ENCODE measurements at regions not wholly inside any gene's neighbourhood (a gene's known extent, or its start where the extent isn't known, plus 50 kb on each side); places are given as distances from the start of the nearest gene placed in this dataset.

GRCh38 chr2:83072767-83073166 is 1386.3 kb downstream of the SUCLG1 start:
- H3K36me3 ChIP-seq: no peaks in the 10 kb centered on the region
- H3K4me3 ChIP-seq: no peak overlapping the region
- DNase-seq: no peak
- intact Hi-C loops (cut with micrococcal nuclease): no loop called here
- H3K9me3 ChIP-seq (replicated peaks): no peaks in the 10 kb centered on the region
- no peaks in the 10 kb centered on the region for H3K27me3 ChIP-seq (ENCODE audit: low read depth)
- no peak for TF ChIP-seq CTCF (IDR thresholded peaks at IDR 0.05; ENCODE audit: borderline replicate concordance)
- H3K27ac ChIP-seq (replicated peaks): no peak overlapping the region
- H3K4me1 ChIP-seq: no peaks in the 10 kb centered on the region

- no peak for TF ChIP-seq CTCF (IDR thresholded peaks at IDR 0.05; ENCODE audit: borderline replicate concordance)
- no peaks in the 10 kb centered on the region for H3K36me3 ChIP-seq
- H3K9me3 ChIP-seq (replicated peaks): no peaks in the 10 kb centered on the region
- intact Hi-C loops (cut with micrococcal nuclease): no loop called here
- no peak overlapping the region for H3K4me3 ChIP-seq
- no peaks in the 10 kb centered on the region for H3K27me3 ChIP-seq (ENCODE audit: low read depth)
- no peak overlapping the region for H3K27ac ChIP-seq (replicated peaks)
- H3K4me1 ChIP-seq: no peaks in the 10 kb centered on the region
- DNase-seq: no peak
These were observed 1387.2 kb downstream of the SUCLG1 start for GRCh38 chr2:83071914-83072313.

- Histone ChIP-seq H3K27ac (replicated peaks) (no peak overlapping the region), H3K4me1 (no peaks in the 10 kb centered on the region), H3K4me3 (no peak overlapping the region), H3K9me3 (replicated peaks) (no peaks in the 10 kb centered on the region), H3K36me3 (no peaks in the 10 kb centered on the region), H3K27me3 (ENCODE audit: low read depth) (no peaks in the 10 kb centered on the region)
- no peak for DNase-seq
- TF ChIP-seq CTCF (IDR thresholded peaks at IDR 0.05; ENCODE audit: borderline replicate concordance): no peak
- intact Hi-C loops (cut with micrococcal nuclease): no loop called here
These were observed 1387.7 kb downstream of the SUCLG1 start for GRCh38 chr2:83071352-83071751.

GRCh38 chr2:83069724-83070123 is 1389.4 kb downstream of the SUCLG1 start:
- DNase-seq: no peak
- no peaks in the 10 kb centered on the region for H3K4me1 ChIP-seq
- H3K27me3 ChIP-seq (ENCODE audit: low read depth): no peaks in the 10 kb centered on the region
- H3K4me3 ChIP-seq: no peak overlapping the region
- H3K36me3 ChIP-seq: no peaks in the 10 kb centered on the region
- no peaks in the 10 kb centered on the region for H3K9me3 ChIP-seq (replicated peaks)
- intact Hi-C loops (cut with micrococcal nuclease): no loop called here
- TF ChIP-seq CTCF (IDR thresholded peaks at IDR 0.05; ENCODE audit: borderline replicate concordance): no peak
- H3K27ac ChIP-seq (replicated peaks): no peak overlapping the region

GRCh38 chr2:83068714-83069113 is 1390.4 kb downstream of the SUCLG1 start:
- H3K27ac ChIP-seq (replicated peaks): no peak overlapping the region
- no peaks in the 10 kb centered on the region for H3K4me1 ChIP-seq
- H3K9me3 ChIP-seq (replicated peaks): no peaks in the 10 kb centered on the region
- no peak for TF ChIP-seq CTCF (IDR thresholded peaks at IDR 0.05; ENCODE audit: borderline replicate concordance)
- no peaks in the 10 kb centered on the region for H3K36me3 ChIP-seq
- H3K27me3 ChIP-seq (ENCODE audit: low read depth): no peaks in the 10 kb centered on the region
- DNase-seq: no peak
- intact Hi-C loops (cut with micrococcal nuclease): no loop called here
- no peak overlapping the region for H3K4me3 ChIP-seq

GRCh38 chr2:83067947-83068346 is 1391.1 kb downstream of the SUCLG1 start:
- H3K9me3 ChIP-seq (replicated peaks): no peaks in the 10 kb centered on the region
- TF ChIP-seq CTCF (IDR thresholded peaks at IDR 0.05; ENCODE audit: borderline replicate concordance): no peak
- H3K4me1 ChIP-seq: no peaks in the 10 kb centered on the region
- intact Hi-C loops (cut with micrococcal nuclease): no loop called here
- H3K4me3 ChIP-seq: no peak overlapping the region
- H3K27ac ChIP-seq (replicated peaks): no peak overlapping the region
- no peaks in the 10 kb centered on the region for H3K36me3 ChIP-seq
- no peak for DNase-seq
- H3K27me3 ChIP-seq (ENCODE audit: low read depth): no peaks in the 10 kb centered on the region

All from left ventricle myocardium inferior (tissue), 1 donor.